Caco-2 (cell line): ENCODE measurements at regions not wholly inside any gene's neighbourhood (a gene's known extent, or its start where the extent isn't known, plus 50 kb on each side); places are given as distances from the start of the nearest gene placed in this dataset.

ENCODE experiments used
- BruUV-seq: library from RNA; stranded (reverse); fragments of 400-500 nt; replicated peaks from 2 replicates; lab custom pipeline; 2021; lab: Mats Ljungman, UMichigan
- CTCF ChIA-PET: fragments of 300-600 bp; sonication (Branson Sonifier 250); formaldehyde crosslinking; loops from one replicate; lab custom pipeline; 2022; ENCODE audit warnings: antibody characterized with exemption; lab: Charles Lee
- POLR2A ChIA-PET: fragments of 300-600 bp; sonication (Branson Sonifier 250); formaldehyde crosslinking; loops from one replicate; lab custom pipeline; 2022; ENCODE audit warnings: antibody characterized with exemption; lab: Charles Lee
- DNase-seq, 2 experiments: peaks; one replicate each; pipeline versions ENCODE4 v3.0.0 to v3.0.0-alpha.2; 2020 to 2022
- H3K27me3 ChIP-seq: replicated peaks from 2 replicates; pipeline ENCODE4 v1.6.0; 2011; ENCODE audit warnings: low read length; ENCODE audit not compliant: control insufficient read depth, insufficient read depth
- H3K36me3 ChIP-seq: 2 replicates; pipeline ENCODE4 v1.5.1; 2011; ENCODE audit warnings: low read length; ENCODE audit not compliant: control insufficient read depth, insufficient read depth
- H3K4me1 ChIP-seq: fragments of 250-450 bp; sonication (Bioruptor Pico); 2 replicates; pipeline ENCODE4 v1.5.1; 2020; ENCODE audit warnings: mild to moderate bottlenecking
- H3K4me3 ChIP-seq: 2 replicates; pipeline ENCODE4 v1.5.1; 2011; ENCODE audit warnings: low read depth, mild to moderate bottlenecking, control low read depth, low read length
- H3K9me3 ChIP-seq: fragments of 250-450 bp; sonication (Bioruptor Pico); 2 replicates; pipeline ENCODE4 v1.5.1; 2020; ENCODE audit warnings: mild to moderate bottlenecking, moderate library complexity
- H3K27ac Mint-ChIP-seq: one replicate; pipeline ENCODE4 v1.8.0; 2022; ENCODE audit warnings: mixed read lengths; ENCODE audit not compliant: unreplicated experiment
- H3K27me3 Mint-ChIP-seq: one replicate; pipeline ENCODE4 v1.8.0; 2022; ENCODE audit warnings: mixed read lengths; ENCODE audit not compliant: insufficient read depth, unreplicated experiment
- H3K36me3 Mint-ChIP-seq: one replicate; pipeline ENCODE4 v1.8.0; 2022; ENCODE audit warnings: mild to moderate bottlenecking, mixed read lengths; ENCODE audit not compliant: insufficient read depth, unreplicated experiment
- H3K4me1 Mint-ChIP-seq: one replicate; pipeline ENCODE4 v1.8.0; 2022; ENCODE audit warnings: low read depth, mixed read lengths; ENCODE audit not compliant: unreplicated experiment
- H3K4me3 Mint-ChIP-seq: one replicate; pipeline ENCODE4 v1.8.0; 2022; ENCODE audit warnings: mild to moderate bottlenecking, moderate library complexity, mixed read lengths; ENCODE audit not compliant: unreplicated experiment
- H3K9me3 Mint-ChIP-seq: one replicate; pipeline ENCODE4 v1.8.0; 2022; ENCODE audit warnings: mixed read lengths; ENCODE audit not compliant: unreplicated experiment
- CTCF ChIP-seq, 2 experiments: fragments of 200-600 bp in 1 of 2; IDR thresholded peaks; 1 replicate in 1 of 2; 2 replicates in 1 of 2; pipeline versions ENCODE4 v1.5.1 to v1.8.0; 2011 to 2022; ENCODE audit warnings: antibody characterized with exemption in 1 of 2, control low read depth in 1 of 2, inconsistent platforms in 1 of 2, low read depth in 1 of 2, low read length in 1 of 2, mild to moderate bottlenecking in 1 of 2, moderate library complexity in 1 of 2; ENCODE audit not compliant: insufficient read depth in 1 of 2, severe bottlenecking in 1 of 2, unreplicated experiment in 1 of 2
- intact Hi-C: fragments of 100-400 bp; cut with micrococcal nuclease; formaldehyde crosslinking; loops from one replicate; pipeline ENCODE4 v1.10.0; 2022; ENCODE audit not compliant: unreplicated experiment

- Histone ChIP-seq H3K4me1 (no peaks in the 10 kb centered on the region), H3K36me3 (no peaks in the 10 kb centered on the region), H3K4me3 (no peak overlapping the region), H3K9me3 (no peaks in the 10 kb centered on the region), H3K27me3 (no peaks in the 10 kb centered on the region; the same call in 1 of the 2 replicates)
- intact Hi-C loops = no loop called here
- DNase-seq = no peak
- Mint-ChIP-seq H3K27me3 (peaks cover 19% of the 10 kb centered on the region), H3K9me3 (no peaks in the 10 kb centered on the region), H3K4me1 (no peaks in the 10 kb centered on the region), H3K36me3 (no peaks in the 10 kb centered on the region), H3K4me3 (no peak overlapping the region), H3K27ac (no peak overlapping the region)
- no peak for TF ChIP-seq CTCF (IDR thresholded peaks at IDR 0.05; ENCODE audit: insufficient read depth in 1 of 2, low read depth in 1 of 2, low read length in 1 of 2, severe bottlenecking in 1 of 2, unreplicated experiment in 1 of 2)
- ChIA-PET POLR2A (no interaction called here), CTCF (no interaction called here)
- BruUV-seq = no TSS peak
Measured at GRCh38 chr10:129345763-129346162, 121.3 kb upstream of the MGMT start.

GRCh38 chr10:129350690-129351089 lies 116.4 kb upstream of the MGMT start:
- H3K36me3 Mint-ChIP-seq = no peaks in the 10 kb centered on the region

GRCh38 chr10:129353101-129353500 lies 113.9 kb upstream of the MGMT start:
- H3K9me3 ChIP-seq = peaks cover 16% of the 10 kb centered on the region
- no peak overlapping the region for H3K4me3 ChIP-seq
- Mint-ChIP-seq H3K27ac (no peak overlapping the region), H3K27me3 (peaks cover 7% of the 10 kb centered on the region), H3K36me3 (no peaks in the 10 kb centered on the region), H3K4me3 (no peak overlapping the region), H3K9me3 (peaks cover 21% of the 10 kb centered on the region), H3K4me1 (no peaks in the 10 kb centered on the region)
- BruUV-seq = no TSS peak
- no peak for TF ChIP-seq CTCF (IDR thresholded peaks at IDR 0.05; ENCODE audit: insufficient read depth in 1 of 2, low read depth in 1 of 2, low read length in 1 of 2, severe bottlenecking in 1 of 2, unreplicated experiment in 1 of 2)
- H3K27me3 ChIP-seq = no peaks in the 10 kb centered on the region; the same call in 1 of the 2 replicates
- intact Hi-C loops = no loop called here
- no peak for DNase-seq
- no peaks in the 10 kb centered on the region for H3K4me1 ChIP-seq
- CTCF ChIA-PET = no interaction called here
- POLR2A ChIA-PET = no interaction called here
- H3K36me3 ChIP-seq = no peaks in the 10 kb centered on the region

More at GRCh38 chr10:129350690-129351089, 116.4 kb upstream of the MGMT start:
- no peak overlapping the region for H3K27ac Mint-ChIP-seq
- DNase-seq = no peak
- no peaks in the 10 kb centered on the region for H3K4me1 Mint-ChIP-seq
- Histone ChIP-seq H3K4me3 (no peak overlapping the region), H3K27me3 (no peaks in the 10 kb centered on the region; the same call in 1 of the 2 replicates), H3K9me3 (peaks cover 5% of the 10 kb centered on the region; the same call in 1 of the 2 replicates), H3K4me1 (no peaks in the 10 kb centered on the region), H3K36me3 (no peaks in the 10 kb centered on the region)
- no peak for TF ChIP-seq CTCF (IDR thresholded peaks at IDR 0.05; ENCODE audit: insufficient read depth in 1 of 2, low read depth in 1 of 2, low read length in 1 of 2, severe bottlenecking in 1 of 2, unreplicated experiment in 1 of 2)
- ChIA-PET POLR2A (no interaction called here), CTCF (no interaction called here)
- H3K9me3 Mint-ChIP-seq = peaks cover 6% of the 10 kb centered on the region
- no TSS peak for BruUV-seq
- no peak overlapping the region for H3K4me3 Mint-ChIP-seq
- peaks cover 10% of the 10 kb centered on the region for H3K27me3 Mint-ChIP-seq
- intact Hi-C loops = no loop called here
